ENCODE measurements at regions not wholly inside any gene's neighbourhood (a gene's known extent, or its start where the extent isn't known, plus 50 kb on each side); places are given as distances from the start of the nearest gene placed in this dataset.

GRCh38 chr6:9121549-9121948, 686.2 kb upstream of the SLC35B3 start:
- TF ChIP-seq MAX (IDR thresholded peaks at IDR 0.05) (no peak), RXRA (IDR thresholded peaks at IDR 0.05) (no peak), TAF1 (conservative IDR thresholded peaks at IDR 0.05) (no peak), FOXA2 (IDR thresholded peaks at IDR 0.05) (no peak), YY1 (IDR thresholded peaks at IDR 0.05) (no peak), JUND (IDR thresholded peaks at IDR 0.05) (no peak), GABPA (IDR thresholded peaks at IDR 0.05 in 1 of 2, conservative IDR thresholded peaks at IDR 0.05 in 1 of 2) (no peak), FOXA1 (IDR thresholded peaks at IDR 0.05) (no peak), NR2F2 (IDR thresholded peaks at IDR 0.05) (no peak), HNF4G (IDR thresholded peaks at IDR 0.05) (no peak), RAD21 (IDR thresholded peaks at IDR 0.05) (no peak), EGR1 (IDR thresholded peaks at IDR 0.05; ENCODE audit: low read depth in 2 of 2) (no peak), HNF4A (conservative IDR thresholded peaks at IDR 0.05) (no peak)
- TF ChIP-seq, protein P1, sequence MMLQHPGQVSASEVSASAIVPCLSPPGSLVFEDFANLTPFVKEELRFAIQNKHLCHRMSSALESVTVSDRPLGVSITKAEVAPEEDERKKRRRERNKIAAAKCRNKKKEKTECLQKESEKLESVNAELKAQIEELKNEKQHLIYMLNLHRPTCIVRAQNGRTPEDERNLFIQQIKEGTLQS (IDR thresholded peaks at IDR 0.05) = no peak
- TF ChIP-seq, protein P2, sequence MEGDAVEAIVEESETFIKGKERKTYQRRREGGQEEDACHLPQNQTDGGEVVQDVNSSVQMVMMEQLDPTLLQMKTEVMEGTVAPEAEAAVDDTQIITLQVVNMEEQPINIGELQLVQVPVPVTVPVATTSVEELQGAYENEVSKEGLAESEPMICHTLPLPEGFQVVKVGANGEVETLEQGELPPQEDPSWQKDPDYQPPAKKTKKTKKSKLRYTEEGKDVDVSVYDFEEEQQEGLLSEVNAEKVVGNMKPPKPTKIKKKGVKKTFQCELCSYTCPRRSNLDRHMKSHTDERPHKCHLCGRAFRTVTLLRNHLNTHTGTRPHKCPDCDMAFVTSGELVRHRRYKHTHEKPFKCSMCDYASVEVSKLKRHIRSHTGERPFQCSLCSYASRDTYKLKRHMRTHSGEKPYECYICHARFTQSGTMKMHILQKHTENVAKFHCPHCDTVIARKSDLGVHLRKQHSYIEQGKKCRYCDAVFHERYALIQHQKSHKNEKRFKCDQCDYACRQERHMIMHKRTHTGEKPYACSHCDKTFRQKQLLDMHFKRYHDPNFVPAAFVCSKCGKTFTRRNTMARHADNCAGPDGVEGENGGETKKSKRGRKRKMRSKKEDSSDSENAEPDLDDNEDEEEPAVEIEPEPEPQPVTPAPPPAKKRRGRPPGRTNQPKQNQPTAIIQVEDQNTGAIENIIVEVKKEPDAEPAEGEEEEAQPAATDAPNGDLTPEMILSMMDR (IDR thresholded peaks at IDR 0.05; ENCODE audit: low read depth, low read length, missing input control) = no peak
- TF ChIP-seq, protein P3, sequence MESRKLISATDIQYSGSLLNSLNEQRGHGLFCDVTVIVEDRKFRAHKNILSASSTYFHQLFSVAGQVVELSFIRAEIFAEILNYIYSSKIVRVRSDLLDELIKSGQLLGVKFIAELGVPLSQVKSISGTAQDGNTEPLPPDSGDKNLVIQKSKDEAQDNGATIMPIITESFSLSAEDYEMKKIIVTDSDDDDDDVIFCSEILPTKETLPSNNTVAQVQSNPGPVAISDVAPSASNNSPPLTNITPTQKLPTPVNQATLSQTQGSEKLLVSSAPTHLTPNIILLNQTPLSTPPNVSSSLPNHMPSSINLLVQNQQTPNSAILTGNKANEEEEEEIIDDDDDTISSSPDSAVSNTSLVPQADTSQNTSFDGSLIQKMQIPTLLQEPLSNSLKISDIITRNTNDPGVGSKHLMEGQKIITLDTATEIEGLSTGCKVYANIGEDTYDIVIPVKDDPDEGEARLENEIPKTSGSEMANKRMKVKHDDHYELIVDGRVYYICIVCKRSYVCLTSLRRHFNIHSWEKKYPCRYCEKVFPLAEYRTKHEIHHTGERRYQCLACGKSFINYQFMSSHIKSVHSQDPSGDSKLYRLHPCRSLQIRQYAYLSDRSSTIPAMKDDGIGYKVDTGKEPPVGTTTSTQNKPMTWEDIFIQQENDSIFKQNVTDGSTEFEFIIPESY (IDR thresholded peaks at IDR 0.05) = no peak
- TF ChIP-seq, protein P4, sequence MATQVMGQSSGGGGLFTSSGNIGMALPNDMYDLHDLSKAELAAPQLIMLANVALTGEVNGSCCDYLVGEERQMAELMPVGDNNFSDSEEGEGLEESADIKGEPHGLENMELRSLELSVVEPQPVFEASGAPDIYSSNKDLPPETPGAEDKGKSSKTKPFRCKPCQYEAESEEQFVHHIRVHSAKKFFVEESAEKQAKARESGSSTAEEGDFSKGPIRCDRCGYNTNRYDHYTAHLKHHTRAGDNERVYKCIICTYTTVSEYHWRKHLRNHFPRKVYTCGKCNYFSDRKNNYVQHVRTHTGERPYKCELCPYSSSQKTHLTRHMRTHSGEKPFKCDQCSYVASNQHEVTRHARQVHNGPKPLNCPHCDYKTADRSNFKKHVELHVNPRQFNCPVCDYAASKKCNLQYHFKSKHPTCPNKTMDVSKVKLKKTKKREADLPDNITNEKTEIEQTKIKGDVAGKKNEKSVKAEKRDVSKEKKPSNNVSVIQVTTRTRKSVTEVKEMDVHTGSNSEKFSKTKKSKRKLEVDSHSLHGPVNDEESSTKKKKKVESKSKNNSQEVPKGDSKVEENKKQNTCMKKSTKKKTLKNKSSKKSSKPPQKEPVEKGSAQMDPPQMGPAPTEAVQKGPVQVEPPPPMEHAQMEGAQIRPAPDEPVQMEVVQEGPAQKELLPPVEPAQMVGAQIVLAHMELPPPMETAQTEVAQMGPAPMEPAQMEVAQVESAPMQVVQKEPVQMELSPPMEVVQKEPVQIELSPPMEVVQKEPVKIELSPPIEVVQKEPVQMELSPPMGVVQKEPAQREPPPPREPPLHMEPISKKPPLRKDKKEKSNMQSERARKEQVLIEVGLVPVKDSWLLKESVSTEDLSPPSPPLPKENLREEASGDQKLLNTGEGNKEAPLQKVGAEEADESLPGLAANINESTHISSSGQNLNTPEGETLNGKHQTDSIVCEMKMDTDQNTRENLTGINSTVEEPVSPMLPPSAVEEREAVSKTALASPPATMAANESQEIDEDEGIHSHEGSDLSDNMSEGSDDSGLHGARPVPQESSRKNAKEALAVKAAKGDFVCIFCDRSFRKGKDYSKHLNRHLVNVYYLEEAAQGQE (IDR thresholded peaks at IDR 0.05) = no peak
- no peaks in the 10 kb centered on the region for H3K27me3 ChIP-seq (ENCODE audit: control insufficient read depth in 4 of 4, insufficient read depth in 4 of 4, low read length in 3 of 4)
- H3K27ac ChIP-seq (ENCODE audit: low read depth in 1 of 2, low read length in 2 of 2) = no peak overlapping the region
- no peaks in the 10 kb centered on the region for H3K4me1 ChIP-seq (ENCODE audit: control insufficient read depth in 4 of 4, insufficient read depth in 4 of 4, low read length in 3 of 4)
- no peaks in the 10 kb centered on the region for H3K36me3 ChIP-seq (ENCODE audit: control insufficient read depth in 4 of 4, insufficient read depth in 3 of 4, low read depth in 1 of 4, low read length in 3 of 4)
- no peak for DNase-seq (ENCODE audit: low spot score)
- no peak overlapping the region for H3K4me3 ChIP-seq (ENCODE audit: low read depth in 1 of 3, low read length in 3 of 3)
- no peak overlapping the region for H3K9ac ChIP-seq (ENCODE audit: low read depth in 1 of 2, low read length in 2 of 2)
- no peaks in the 10 kb centered on the region for H3K9me3 ChIP-seq (ENCODE audit: control insufficient read depth in 4 of 4, low read length in 3 of 4)
- WGBS = 93% methylated on average over 3 of the region's 3 CpGs

- Histone ChIP-seq H3K9me3 (ENCODE audit: control insufficient read depth in 4 of 4, low read length in 3 of 4) (no peaks in the 10 kb centered on the region), H3K4me1 (ENCODE audit: control insufficient read depth in 4 of 4, insufficient read depth in 4 of 4, low read length in 3 of 4) (no peaks in the 10 kb centered on the region), H3K27me3 (ENCODE audit: control insufficient read depth in 4 of 4, insufficient read depth in 4 of 4, low read length in 3 of 4) (no peaks in the 10 kb centered on the region), H3K4me3 (ENCODE audit: low read depth in 1 of 3, low read length in 3 of 3) (no peak overlapping the region), H3K36me3 (ENCODE audit: control insufficient read depth in 4 of 4, insufficient read depth in 3 of 4, low read depth in 1 of 4, low read length in 3 of 4) (no peaks in the 10 kb centered on the region), H3K9ac (ENCODE audit: low read depth in 1 of 2, low read length in 2 of 2) (no peak overlapping the region), H3K27ac (ENCODE audit: low read depth in 1 of 2, low read length in 2 of 2) (no peak overlapping the region)
- DNase-seq (ENCODE audit: low spot score) = no peak
- no peak for TF ChIP-seq HNF4A (conservative IDR thresholded peaks at IDR 0.05)
- TF ChIP-seq RAD21 (IDR thresholded peaks at IDR 0.05) = no peak
- no peak for TF ChIP-seq EGR1 (IDR thresholded peaks at IDR 0.05; ENCODE audit: low read depth in 2 of 2)
- TF ChIP-seq, protein P4 (IDR thresholded peaks at IDR 0.05) = no peak
- TF ChIP-seq HNF4G (IDR thresholded peaks at IDR 0.05) = no peak
- TF ChIP-seq JUND (IDR thresholded peaks at IDR 0.05) = no peak
- TF ChIP-seq, protein P1 (IDR thresholded peaks at IDR 0.05) = no peak
- WGBS = 74% methylated on average over 6 of the region's 6 CpGs
These were observed 680.7 kb upstream of the SLC35B3 start for GRCh38 chr6:9116026-9116425.

All from liver (tissue), 8 donors.